Brain microvascular endothelial cell (primary cell): ENCODE measurements at regions not wholly inside any gene's neighbourhood (a gene's known extent, or its start where the extent isn't known, plus 50 kb on each side); places are given as distances from the start of the nearest gene placed in this dataset.

Source experiments
- DNase-seq: peaks from one replicate; pipeline ENCODE4 v3.0.0-alpha.2; 2020
- H3K27ac ChIP-seq: fragments of 250-450 bp; sonication (Bioruptor Pico); 2 replicates; pipeline ENCODE4 v1.5.1; 2020; ENCODE audit warnings: mild to moderate bottlenecking, moderate library complexity
- H3K27me3 ChIP-seq: fragments of 250-450 bp; sonication (Bioruptor Pico); replicated peaks from 2 replicates; pipeline ENCODE4 v1.5.1; 2020; ENCODE audit warnings: mild to moderate bottlenecking
- H3K36me3 ChIP-seq: fragments of 250-450 bp; sonication (Bioruptor Pico); replicated peaks from 2 replicates; pipeline ENCODE4 v1.5.1; 2020; ENCODE audit warnings: mild to moderate bottlenecking
- H3K4me3 ChIP-seq: 2 replicates; pipeline ENCODE4 v1.5.1; 2011; ENCODE audit warnings: low read depth, mild to moderate bottlenecking, control low read depth, low read length, moderate library complexity
- in situ Hi-C: cut with HindIII; loops from 2 replicates; pipeline ENCODE4 v1.10.0; 2017; ENCODE audit warnings: low sequenced_read_pairs, low pct_ligation_motif_present
- TF ChIP-seq, protein P1 (sequence below): IDR thresholded peaks from 2 replicates; pipeline ENCODE4 v1.5.1; 2011; ENCODE audit warnings: low read depth, mild to moderate bottlenecking, moderate library complexity, low read length, control low read depth, inconsistent platforms; ENCODE audit errors: missing control alignments

DNA sequence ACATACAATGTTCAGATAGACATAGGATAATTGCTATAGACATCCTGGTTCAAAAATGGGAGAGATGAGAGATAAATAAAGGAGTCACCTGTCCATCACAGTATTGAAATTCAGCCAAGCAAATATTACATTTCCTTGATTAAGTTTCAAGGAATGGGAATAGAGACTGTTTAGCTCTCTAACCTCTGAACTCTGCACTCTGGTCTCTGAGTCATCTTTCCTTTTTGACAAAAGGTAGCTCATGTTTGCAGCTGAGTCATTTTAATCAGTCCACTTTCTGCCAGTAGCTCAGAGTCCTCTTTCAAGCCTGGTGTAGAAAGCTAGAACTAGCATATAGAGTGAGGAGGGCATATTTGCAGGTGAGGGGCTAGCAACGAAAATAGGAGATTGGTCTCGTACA lies 51.4 kb upstream of the GJA8 start:
- in situ Hi-C loops: no loop called here
- peak; percentile 11 for DNase-seq

DNA sequence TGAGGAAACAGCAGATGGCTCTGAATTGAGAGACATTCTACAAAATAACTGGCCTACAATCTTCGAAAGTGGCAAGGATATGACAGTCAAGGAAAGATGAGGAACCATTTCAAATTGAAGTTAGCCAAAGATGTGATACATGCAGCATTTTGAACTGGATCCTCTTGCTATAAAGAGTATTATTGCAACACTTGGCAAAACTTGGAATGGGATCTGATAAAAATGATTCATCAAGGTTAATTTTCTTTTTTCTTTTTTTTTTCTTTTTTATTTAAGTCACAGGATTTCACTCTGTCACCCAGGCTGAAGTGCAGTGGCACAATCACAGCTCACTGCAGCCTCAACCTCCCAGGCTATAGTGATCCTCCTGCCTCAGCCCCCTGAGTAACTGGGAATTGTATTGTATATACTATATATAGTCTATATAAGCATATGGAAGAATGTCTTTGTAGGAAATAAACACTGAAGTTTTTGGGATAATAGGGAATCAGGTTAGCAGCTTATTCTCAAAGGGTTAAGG lies 49.8 kb upstream of the GJA8 start:
- Histone ChIP-seq H3K27ac (no peak overlapping the region), H3K36me3 (no peaks in the 10 kb centered on the region), H3K4me3 (no peak overlapping the region), H3K27me3 (no peaks in the 10 kb centered on the region)
- in situ Hi-C loops: no loop called here
- TF ChIP-seq, protein P1, sequence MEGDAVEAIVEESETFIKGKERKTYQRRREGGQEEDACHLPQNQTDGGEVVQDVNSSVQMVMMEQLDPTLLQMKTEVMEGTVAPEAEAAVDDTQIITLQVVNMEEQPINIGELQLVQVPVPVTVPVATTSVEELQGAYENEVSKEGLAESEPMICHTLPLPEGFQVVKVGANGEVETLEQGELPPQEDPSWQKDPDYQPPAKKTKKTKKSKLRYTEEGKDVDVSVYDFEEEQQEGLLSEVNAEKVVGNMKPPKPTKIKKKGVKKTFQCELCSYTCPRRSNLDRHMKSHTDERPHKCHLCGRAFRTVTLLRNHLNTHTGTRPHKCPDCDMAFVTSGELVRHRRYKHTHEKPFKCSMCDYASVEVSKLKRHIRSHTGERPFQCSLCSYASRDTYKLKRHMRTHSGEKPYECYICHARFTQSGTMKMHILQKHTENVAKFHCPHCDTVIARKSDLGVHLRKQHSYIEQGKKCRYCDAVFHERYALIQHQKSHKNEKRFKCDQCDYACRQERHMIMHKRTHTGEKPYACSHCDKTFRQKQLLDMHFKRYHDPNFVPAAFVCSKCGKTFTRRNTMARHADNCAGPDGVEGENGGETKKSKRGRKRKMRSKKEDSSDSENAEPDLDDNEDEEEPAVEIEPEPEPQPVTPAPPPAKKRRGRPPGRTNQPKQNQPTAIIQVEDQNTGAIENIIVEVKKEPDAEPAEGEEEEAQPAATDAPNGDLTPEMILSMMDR: no peak
- DNase-seq: no peak

More for the DNA sequence above, 51.4 kb upstream of the GJA8 start:
- Histone ChIP-seq H3K36me3 (no peaks in the 10 kb centered on the region), H3K27me3 (no peaks in the 10 kb centered on the region), H3K27ac (no peak overlapping the region), H3K4me3 (no peak overlapping the region)
- TF ChIP-seq, protein P1: no peak
